ENCODE measurements at regions not wholly inside any gene's neighbourhood (a gene's known extent, or its start where the extent isn't known, plus 50 kb on each side); places are given as distances from the start of the nearest gene placed in this dataset.

- no peak for TF ChIP-seq CTCF (conservative IDR thresholded peaks at IDR 0.05)
- TF ChIP-seq EZH2 (IDR thresholded peaks at IDR 0.05; ENCODE audit: low read depth): no peak
Observed at GRCh38 chr6:167674486-167674885, 152.2 kb upstream of the AFDN start.
